NB4 (cell line): ENCODE measurements at regions not wholly inside any gene's neighbourhood (a gene's known extent, or its start where the extent isn't known, plus 50 kb on each side); places are given as distances from the start of the nearest gene placed in this dataset.

ENCODE experiments used
- MAX ChIP-seq: IDR thresholded peaks from 2 replicates; pipeline ENCODE4 v1.6.1; 2011; ENCODE audit warnings: low read depth, low read length
- MYC ChIP-seq: IDR thresholded peaks from 2 replicates; pipeline ENCODE4 v1.6.1; 2011; ENCODE audit warnings: low read depth, low read length
- TF ChIP-seq, protein P1 (sequence below): IDR thresholded peaks from one replicate; pipeline ENCODE4 v1.5.1; 2012; ENCODE audit warnings: low read depth, low read length

DNA sequence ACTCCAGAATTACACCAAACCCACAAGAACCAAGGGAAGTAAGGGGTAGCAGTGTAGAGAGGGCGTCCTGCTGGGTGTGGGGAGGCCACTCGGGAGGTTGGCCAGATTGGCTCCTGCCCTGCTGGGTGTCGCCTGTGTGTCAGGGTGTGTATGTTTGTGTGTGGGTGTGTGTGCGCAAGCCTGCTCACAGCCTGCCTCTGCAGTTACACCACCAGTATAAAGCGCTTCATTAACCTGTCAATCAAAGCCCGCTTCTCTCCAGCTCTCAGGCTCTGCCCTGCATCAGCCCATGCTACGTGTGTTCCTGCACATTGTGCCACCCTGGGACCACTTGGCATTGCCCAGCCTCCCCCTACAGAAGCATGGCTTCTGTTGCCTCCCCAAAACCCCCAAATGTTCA is 83.3 kb upstream of the PAX2 start:
- TF ChIP-seq, protein P1, sequence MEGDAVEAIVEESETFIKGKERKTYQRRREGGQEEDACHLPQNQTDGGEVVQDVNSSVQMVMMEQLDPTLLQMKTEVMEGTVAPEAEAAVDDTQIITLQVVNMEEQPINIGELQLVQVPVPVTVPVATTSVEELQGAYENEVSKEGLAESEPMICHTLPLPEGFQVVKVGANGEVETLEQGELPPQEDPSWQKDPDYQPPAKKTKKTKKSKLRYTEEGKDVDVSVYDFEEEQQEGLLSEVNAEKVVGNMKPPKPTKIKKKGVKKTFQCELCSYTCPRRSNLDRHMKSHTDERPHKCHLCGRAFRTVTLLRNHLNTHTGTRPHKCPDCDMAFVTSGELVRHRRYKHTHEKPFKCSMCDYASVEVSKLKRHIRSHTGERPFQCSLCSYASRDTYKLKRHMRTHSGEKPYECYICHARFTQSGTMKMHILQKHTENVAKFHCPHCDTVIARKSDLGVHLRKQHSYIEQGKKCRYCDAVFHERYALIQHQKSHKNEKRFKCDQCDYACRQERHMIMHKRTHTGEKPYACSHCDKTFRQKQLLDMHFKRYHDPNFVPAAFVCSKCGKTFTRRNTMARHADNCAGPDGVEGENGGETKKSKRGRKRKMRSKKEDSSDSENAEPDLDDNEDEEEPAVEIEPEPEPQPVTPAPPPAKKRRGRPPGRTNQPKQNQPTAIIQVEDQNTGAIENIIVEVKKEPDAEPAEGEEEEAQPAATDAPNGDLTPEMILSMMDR, result no peak
- no peak for TF ChIP-seq MYC
- no peak for TF ChIP-seq MAX
